ENCODE measurements at regions not wholly inside any gene's neighbourhood (a gene's known extent, or its start where the extent isn't known, plus 50 kb on each side); places are given as distances from the start of the nearest gene placed in this dataset.

- DNase-seq = no peak
- peaks cover 2% of the 10 kb centered on the region for H3K4me1 Mint-ChIP-seq (ENCODE audit: low read depth, unreplicated experiment)
- H3K27me3 Mint-ChIP-seq (ENCODE audit: unreplicated experiment) = no peaks in the 10 kb centered on the region
- no peaks in the 10 kb centered on the region for H3K36me3 Mint-ChIP-seq (ENCODE audit: unreplicated experiment)
- H3K27ac Mint-ChIP-seq (ENCODE audit: unreplicated experiment) = no peak overlapping the region
- TF ChIP-seq, protein P1, sequence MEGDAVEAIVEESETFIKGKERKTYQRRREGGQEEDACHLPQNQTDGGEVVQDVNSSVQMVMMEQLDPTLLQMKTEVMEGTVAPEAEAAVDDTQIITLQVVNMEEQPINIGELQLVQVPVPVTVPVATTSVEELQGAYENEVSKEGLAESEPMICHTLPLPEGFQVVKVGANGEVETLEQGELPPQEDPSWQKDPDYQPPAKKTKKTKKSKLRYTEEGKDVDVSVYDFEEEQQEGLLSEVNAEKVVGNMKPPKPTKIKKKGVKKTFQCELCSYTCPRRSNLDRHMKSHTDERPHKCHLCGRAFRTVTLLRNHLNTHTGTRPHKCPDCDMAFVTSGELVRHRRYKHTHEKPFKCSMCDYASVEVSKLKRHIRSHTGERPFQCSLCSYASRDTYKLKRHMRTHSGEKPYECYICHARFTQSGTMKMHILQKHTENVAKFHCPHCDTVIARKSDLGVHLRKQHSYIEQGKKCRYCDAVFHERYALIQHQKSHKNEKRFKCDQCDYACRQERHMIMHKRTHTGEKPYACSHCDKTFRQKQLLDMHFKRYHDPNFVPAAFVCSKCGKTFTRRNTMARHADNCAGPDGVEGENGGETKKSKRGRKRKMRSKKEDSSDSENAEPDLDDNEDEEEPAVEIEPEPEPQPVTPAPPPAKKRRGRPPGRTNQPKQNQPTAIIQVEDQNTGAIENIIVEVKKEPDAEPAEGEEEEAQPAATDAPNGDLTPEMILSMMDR (IDR thresholded peaks at IDR 0.05; ENCODE audit: partially characterized antibody, unreplicated experiment) = no peak
- H3K4me3 Mint-ChIP-seq (ENCODE audit: unreplicated experiment) = no peak overlapping the region
- H3K9me3 Mint-ChIP-seq (ENCODE audit: unreplicated experiment) = no peaks in the 10 kb centered on the region
These were observed 390.4 kb upstream of the PLXNA2 start for GRCh38 chr1:208634346-208635140.

- no peaks in the 10 kb centered on the region for H3K9me3 Mint-ChIP-seq (ENCODE audit: unreplicated experiment)
- H3K4me1 Mint-ChIP-seq (ENCODE audit: low read depth, unreplicated experiment) = no peaks in the 10 kb centered on the region
- DNase-seq = no peak
- no peaks in the 10 kb centered on the region for H3K27me3 Mint-ChIP-seq (ENCODE audit: unreplicated experiment)
- H3K4me3 Mint-ChIP-seq (ENCODE audit: unreplicated experiment) = no peak overlapping the region
- no peaks in the 10 kb centered on the region for H3K36me3 Mint-ChIP-seq (ENCODE audit: unreplicated experiment)
- H3K27ac Mint-ChIP-seq (ENCODE audit: unreplicated experiment) = no peak overlapping the region
- TF ChIP-seq, protein P1 (IDR thresholded peaks at IDR 0.05; ENCODE audit: partially characterized antibody, unreplicated experiment) = no peak
These were observed 393.0 kb upstream of the PLXNA2 start for GRCh38 chr1:208637181-208637580.

GRCh38 chr1:208639382-208639781, 395.2 kb upstream of the PLXNA2 start:
- TF ChIP-seq, protein P1 (IDR thresholded peaks at IDR 0.05; ENCODE audit: partially characterized antibody, unreplicated experiment) = no peak
- H3K36me3 Mint-ChIP-seq (ENCODE audit: unreplicated experiment) = no peaks in the 10 kb centered on the region
- H3K4me3 Mint-ChIP-seq (ENCODE audit: unreplicated experiment) = no peak overlapping the region

DNA sequence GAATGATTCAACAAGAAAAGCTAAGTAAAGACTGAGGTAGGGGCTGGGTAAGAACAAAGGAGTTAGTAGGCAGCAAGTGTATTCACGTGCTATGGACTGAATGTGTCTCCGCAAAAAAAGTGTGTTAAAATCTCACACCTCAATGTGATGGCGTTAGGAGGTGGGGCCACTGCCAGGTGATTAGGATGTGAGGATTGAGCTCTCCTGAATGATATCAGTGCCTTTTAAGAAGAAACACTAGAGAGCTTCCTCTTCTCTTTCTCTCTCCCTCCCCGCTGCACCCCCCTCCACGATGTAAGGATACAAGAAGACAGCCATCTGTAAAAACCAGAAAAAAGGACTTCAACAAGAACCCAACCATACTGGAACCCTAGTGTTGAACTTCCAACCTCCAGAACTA, 396.1 kb upstream of the PLXNA2 start:
- Mint-ChIP-seq H3K27me3 (ENCODE audit: unreplicated experiment) (no peaks in the 10 kb centered on the region), H3K9me3 (ENCODE audit: unreplicated experiment) (no peaks in the 10 kb centered on the region), H3K27ac (ENCODE audit: unreplicated experiment) (no peak overlapping the region), H3K36me3 (ENCODE audit: unreplicated experiment) (no peaks in the 10 kb centered on the region), H3K4me1 (ENCODE audit: low read depth, unreplicated experiment) (peaks cover 7% of the 10 kb centered on the region), H3K4me3 (ENCODE audit: unreplicated experiment) (no peak overlapping the region)
- TF ChIP-seq, protein P1 (IDR thresholded peaks at IDR 0.05; ENCODE audit: partially characterized antibody, unreplicated experiment) = no peak
- no peak for DNase-seq

More at GRCh38 chr1:208639382-208639781, 395.2 kb upstream of the PLXNA2 start:
- Mint-ChIP-seq H3K27me3 (ENCODE audit: unreplicated experiment) (no peaks in the 10 kb centered on the region), H3K9me3 (ENCODE audit: unreplicated experiment) (no peaks in the 10 kb centered on the region), H3K27ac (ENCODE audit: unreplicated experiment) (no peak overlapping the region), H3K4me1 (ENCODE audit: low read depth, unreplicated experiment) (peaks cover 6% of the 10 kb centered on the region)
- DNase-seq = no peak

GRCh38 chr1:208641579-208642280, 397.5 kb upstream of the PLXNA2 start:
- TF ChIP-seq, protein P1 (IDR thresholded peaks at IDR 0.05; ENCODE audit: partially characterized antibody, unreplicated experiment) = no peak
- no peak for DNase-seq
- no peaks in the 10 kb centered on the region for H3K27me3 Mint-ChIP-seq (ENCODE audit: unreplicated experiment)
- H3K27ac Mint-ChIP-seq (ENCODE audit: unreplicated experiment) = no peak overlapping the region
- no peak overlapping the region for H3K4me3 Mint-ChIP-seq (ENCODE audit: unreplicated experiment)
- H3K9me3 Mint-ChIP-seq (ENCODE audit: unreplicated experiment) = peaks cover 2% of the 10 kb centered on the region
- no peaks in the 10 kb centered on the region for H3K36me3 Mint-ChIP-seq (ENCODE audit: unreplicated experiment)
- H3K4me1 Mint-ChIP-seq (ENCODE audit: low read depth, unreplicated experiment) = peaks cover 7% of the 10 kb centered on the region
